SK-N-DZ (cell line): ENCODE measurements at regions not wholly inside any gene's neighbourhood (a gene's known extent, or its start where the extent isn't known, plus 50 kb on each side); places are given as distances from the start of the nearest gene placed in this dataset.

ENCODE experiments used
- DNase-seq: peaks from one replicate; pipeline ENCODE4 v3.0.0-alpha.2; 2015; ENCODE audit warnings: low spot score

DNA sequence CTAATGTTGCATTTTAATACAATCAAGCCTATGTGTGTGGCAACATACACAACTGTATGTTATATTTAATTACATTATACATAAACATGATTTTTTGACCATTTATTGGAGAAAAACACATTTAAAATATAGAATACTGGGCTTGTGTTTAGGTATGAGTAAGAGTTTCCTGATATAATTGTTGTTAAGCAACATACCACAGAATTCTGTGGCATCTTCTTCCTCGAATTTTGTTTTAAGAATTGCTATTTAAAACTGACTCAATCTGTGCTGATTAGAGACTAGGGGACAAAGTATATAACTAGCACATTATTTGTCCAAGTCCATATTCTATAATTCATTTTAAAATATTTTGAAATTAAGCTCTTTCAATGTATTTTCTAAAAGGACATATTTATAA is 376.8 kb upstream of the THBS1 start:
- DNase-seq: no peak

DNA sequence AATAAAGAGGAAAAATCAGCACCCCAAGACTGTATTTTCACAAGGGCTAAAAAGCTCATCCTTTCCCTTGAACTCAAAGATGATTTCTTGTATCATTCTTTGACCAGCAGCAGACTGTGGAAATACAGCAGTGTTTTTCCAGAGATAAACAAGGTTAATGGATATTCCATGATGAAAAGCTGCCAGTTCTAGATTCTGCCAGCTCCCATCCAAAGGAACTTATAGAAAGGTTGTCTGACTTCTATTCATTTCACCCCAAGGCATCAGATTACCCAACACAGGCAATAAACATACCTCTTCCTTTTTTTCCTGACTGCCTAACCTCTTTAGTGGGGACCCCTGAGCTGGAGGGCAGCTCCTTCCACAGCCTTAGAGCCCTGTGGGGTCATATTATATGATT is 375.8 kb upstream of the THBS1 start:
- DNase-seq: no peak

DNA sequence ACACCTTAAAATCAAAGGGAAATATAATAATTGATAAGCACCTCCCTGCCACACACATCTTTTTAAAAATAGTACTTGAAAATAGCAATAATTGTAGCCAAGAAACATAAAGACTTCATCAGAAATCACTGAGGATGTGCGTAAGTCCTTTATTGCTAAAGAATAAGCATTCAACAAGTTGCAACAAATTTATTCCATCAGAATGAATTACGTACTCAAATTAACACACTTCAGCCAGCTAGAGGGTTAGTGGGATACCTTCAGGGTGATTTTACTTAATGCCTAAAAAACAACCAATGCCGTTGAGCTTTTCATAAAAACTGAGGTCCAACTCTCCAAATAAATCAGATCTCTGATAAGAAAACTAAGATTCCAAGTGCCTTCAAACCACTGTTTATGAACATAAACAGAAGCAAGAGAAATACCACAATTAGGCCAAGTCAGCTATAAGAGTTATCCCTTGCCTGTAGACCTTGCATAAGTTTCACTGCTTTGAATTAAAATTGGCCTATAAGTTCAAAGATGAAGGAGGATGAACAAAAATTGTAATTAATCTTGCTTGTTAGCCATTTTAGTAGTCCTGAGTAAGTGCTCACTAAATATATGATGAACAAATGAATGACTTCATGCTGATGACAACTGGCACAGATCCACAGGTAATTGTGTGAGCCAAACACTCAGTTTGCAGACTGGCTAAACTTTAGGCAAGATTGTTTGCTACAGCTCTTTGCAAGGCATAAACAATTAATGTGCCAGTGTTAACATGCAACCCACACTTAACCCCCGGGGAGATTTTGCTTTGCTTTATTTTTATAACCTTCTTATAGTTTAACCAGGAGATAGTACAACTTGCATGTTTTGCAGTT is 375.1 kb upstream of the THBS1 start:
- no peak for DNase-seq

DNA sequence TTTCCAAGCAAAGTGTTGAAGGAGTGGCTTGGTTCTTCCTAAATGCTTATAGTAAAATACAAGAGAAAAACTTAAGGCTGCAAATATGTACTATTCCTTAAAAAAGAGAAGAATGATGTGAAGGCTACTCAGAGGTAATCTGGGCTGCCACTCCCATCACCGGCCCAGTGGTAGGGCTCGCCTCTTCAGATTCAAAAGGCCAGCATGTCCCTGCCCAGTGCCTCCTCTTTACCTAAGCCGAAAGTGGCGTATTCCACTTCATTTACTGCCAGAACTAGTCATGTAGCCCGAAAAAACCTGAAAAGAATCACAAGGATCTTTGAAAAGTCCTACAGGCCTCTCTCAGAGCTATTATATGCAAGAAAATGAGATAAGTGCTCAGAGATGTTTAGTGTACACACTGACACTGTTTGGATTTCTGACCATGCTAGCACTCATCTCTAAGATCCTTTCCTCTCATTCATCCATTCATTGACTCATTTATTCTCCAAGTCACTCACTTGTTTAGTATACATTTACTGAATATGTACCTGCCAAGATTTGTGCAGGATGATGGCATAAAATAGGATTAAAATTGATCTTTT is 373.3 kb upstream of the THBS1 start:
- DNase-seq: no peak

DNA sequence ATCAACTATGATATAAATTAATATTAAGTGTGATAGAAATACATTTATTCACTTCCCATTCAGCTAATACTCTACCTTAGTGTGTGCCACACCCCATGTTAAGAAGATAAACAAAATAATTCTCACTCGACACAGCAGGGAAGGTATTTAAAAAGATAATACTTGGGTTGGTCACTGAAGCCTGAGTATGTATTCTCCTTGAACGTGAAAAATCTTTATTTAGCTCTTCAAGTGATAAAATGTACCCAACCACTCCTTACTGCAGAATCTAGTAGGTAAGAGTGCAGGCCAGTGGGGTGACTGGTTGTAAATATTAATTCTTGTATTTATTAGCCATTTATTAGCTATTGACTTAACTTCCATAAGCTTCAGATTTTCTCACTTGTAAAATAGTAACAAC is 372.7 kb upstream of the THBS1 start:
- DNase-seq: no peak

DNA sequence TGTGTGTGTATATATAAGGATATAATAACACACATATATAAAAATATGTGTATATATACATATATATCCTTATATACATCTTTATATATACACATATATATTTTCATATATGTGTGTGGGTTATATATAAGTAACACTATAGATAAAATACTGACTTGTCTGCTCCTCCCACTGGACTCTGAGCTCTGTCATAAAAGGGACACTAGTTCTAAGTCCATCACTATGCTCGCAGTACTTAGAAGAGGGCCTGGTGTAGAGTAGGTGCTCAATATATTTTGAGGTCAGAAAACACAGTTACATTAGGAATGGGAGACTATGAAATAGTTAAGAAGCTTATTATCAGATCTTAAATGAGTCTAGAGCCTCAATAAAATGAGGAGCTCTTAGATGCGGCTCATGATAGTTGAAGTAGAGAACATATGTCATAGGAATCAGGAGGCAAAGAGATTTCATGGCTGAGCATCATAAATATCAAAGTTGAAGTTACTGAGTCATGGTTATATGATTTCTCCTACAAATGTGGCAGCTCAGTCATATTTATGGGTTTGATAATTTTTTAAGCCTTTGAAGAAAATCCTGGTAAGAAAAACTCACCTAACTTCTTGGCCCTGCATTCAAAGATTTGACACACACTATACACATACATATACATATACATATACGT is 371.2 kb upstream of the THBS1 start:
- DNase-seq: no peak

DNA sequence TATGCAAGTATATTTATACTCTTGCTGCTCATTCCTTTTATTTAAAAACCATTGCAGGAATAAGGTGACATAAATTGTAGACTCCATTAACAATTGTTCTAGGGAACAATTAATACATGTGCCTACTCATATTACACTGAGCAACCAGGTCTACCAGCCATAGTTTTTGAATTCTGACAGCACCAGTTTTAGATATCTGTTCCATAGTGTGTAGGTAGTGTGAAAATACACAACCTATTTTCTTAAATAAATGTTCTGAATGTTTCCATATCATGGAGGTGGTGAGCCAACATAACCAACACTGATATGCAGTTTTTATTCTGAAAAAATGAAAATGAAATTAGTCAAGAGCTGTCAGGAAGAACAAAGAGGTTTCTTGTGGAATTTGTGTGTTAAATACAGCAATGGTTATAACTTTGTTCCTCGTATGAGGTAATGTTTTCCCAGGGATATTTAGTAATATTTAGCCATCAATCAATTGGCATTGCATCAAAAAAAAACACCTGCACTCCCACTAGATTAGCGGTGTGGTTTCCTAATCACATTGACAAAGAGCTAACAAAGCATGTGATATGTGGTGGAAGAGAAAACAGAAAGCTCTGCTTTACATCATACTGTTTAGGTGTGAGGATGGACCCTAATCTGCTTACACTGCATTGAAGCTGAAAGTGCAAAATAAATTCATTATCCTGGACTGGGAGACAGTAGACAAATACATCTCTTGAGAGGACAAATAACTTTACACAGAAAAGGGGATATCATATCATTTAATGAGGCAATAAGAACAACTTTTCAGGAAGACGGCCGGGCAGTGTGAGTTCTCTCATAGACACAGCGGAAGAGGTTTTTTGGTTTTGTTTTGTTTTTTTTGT is 369.5 kb upstream of the THBS1 start:
- DNase-seq: no peak

DNA sequence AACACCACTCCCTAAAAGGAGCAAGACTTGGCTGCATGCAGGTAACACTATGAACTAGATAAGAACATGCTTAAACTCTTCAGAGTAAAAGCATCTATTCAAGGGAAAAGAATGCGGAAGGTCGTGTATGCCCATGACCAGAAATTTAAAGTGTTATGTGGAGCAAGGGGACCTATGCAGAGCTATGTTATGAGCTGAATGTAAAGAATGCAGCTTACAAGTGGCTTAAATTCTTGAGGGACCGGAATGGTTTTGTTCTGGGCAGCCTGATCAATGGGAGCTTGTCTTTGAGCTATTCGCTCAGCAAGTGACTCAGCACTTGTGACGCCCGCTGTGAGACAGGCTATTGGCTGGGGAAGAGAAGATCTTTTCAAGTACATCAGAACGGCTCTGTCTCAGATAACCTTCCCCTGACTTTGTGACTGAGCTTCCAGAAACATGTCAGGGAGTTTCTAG is 367.5 kb upstream of the THBS1 start:
- DNase-seq: no peak

DNA sequence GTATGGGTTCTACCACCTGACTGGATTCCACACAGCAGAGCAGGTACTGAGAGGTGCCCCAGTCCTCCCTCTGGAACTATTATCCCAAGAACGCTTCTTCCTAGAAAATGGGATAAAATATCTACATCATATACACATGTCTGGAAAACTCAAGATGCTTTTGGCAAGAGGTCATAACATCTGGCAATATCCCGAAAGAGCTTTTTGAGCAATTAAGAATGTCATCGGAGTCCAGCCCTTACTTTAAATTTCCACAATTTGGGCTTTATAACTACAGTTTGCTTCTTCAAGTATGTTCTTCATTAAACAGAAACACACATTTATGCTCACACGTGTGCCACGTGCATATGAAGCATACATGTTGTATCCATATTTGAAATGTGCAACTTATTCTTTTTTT is 365.9 kb upstream of the THBS1 start:
- no peak for DNase-seq

DNA sequence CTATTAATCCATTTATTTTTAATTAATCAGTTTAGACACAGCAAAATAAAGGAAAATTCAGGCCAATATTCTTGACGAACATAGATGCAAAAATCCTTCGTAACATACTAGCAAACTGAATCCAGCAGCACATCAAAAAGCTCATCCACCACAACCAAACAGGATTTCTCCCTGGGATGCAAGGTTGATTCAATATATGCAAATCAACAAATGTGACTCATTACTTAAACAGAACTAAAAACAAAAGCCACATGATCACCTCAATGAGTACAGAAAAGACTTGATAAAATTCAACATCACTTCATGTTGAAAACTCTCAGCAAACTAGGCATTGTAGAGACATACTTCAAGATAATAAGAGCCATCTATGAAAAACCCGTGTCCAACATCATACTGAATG is 364.1 kb upstream of the THBS1 start:
- DNase-seq: no peak

DNA sequence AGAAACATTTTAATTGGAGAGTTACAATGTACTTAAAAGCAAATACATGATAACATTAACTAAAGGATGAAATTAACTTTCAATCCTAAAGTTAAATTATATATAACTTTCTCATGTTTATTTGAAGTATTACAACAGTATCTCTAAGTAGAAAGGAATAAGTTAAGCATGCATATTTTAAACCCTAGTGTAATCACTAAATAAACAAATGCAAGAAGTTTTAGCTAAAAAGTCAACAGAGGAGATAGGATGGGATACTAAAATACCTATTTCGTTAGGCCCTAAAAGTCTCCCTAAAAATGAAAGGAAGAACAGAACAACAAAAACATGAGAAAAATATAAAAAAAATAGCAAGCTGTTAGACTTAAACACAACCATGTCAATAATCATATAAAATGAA is 361.3 kb upstream of the THBS1 start:
- no peak for DNase-seq

DNA sequence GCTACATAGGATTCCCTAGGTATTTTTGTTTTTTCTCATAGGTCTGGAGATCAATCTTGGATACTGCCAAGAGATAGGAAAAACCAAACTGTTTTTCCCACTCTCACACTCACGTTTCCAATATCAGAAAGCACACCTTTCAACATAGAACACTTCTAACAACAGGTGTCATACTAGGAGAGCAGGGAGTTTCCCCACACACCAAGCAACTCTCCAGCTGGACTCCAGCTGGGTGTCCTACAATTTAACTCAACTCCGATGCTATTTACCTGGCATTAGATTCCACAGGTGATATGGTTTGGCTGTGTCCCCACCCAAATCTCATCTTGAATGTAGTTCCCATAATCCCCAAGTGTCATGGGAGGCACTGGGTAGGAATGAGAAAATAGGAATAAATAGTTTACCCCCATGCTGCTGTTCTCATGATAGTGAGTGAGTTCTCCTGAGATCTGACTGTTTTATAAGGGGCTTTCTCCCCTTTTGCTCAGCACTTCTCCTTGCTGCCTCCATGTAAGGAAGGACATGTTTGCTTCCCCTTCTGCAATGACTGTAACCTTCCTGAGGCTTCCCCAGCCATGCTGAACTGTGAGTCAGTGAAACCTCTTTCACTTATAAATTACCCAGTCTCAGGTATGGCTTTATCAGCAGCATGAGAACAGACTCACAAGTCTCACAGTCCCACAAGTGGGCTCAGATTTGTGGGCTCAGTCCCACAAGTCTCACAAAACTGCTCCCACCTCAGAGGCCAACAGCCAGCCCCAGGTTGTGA is 354.5 kb upstream of the THBS1 start:
- DNase-seq: no peak

DNA sequence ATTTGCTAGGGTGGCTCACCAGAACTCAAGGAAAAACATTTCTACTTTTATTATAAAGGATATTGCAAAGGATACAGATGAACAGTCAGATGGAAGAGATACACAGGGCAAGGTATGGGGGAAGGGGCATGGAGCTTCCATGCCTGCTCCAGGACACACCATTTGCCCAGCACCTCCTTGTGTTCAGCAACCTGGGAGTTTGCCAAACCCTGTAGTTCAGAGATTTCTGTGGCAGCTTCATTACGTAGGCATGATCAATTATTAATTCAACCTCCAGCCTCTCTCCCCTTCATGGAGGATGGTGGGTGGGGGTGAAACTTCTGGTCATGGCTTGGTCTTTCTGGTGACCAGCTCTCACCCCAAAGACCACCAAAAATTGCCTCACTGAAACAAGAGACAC is 353.9 kb upstream of the THBS1 start:
- DNase-seq: no peak

DNA sequence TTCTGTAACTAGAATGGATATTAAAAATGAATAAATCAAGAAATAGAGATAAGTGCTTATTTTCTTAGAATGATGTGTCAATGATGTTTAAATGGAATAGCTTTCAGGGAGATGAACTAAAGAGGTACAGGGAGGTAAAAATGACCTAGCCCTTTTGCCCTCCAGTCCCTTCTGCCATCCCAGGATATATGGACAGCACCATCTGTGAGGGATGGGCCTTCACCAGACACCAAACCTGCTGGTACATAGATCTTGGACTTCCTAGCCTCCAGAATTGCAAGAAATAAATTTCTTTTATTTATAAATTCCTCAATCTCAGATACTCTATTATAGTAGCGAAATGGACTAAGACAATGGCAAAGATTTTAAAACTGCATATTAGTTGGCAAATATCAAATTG is 352.0 kb upstream of the THBS1 start:
- DNase-seq: no peak

DNA sequence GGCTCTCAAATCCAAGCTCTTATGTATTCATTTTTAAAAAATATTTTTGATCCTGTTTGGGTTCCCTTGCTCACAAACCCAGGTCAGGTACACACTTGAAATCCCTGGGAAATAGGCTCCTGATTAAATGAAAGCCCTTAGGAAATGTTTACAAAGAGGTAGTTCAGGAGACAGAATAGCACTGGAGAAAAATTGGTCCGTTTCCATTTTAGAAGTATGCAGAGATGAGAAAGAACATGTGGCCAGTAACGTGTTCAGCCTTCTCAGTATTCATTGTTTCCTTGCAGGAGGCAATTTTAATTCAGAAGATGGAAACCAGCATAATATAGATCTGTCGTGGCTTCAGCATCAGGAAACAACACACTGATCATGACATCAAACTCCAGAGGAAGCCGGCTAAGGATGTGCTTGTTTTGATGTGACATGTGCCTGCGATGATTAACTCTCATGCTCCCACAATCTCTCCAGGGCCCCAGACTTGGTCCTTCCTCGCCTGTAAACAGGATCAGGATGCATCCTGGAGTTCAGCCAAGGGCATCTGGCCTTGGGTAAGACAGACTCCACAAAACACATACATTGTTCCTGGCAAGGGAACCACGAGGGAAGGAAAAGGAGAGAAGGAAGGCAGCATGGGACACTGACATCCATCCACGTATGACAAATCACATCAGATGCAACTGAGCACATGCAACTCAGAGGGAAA is 350.5 kb upstream of the THBS1 start:
- peak; percentile 21 for DNase-seq

DNA sequence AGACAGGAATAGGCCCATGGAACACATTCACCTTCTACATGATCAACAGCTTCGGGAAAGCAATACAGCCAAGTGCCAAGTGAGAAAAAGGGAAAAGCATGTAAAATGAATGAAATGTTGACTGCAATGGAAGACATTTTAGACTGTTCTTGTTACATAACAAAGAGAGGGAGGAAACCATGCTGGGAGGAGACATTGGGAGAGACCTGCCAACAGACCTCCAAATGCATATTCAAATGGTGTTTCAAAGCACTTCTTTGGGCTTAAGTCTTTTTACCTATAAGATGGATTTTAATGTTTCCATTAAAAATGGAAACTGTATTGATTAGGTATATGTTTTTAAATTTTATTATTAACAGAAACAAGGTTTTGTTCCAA is 350.0 kb upstream of the THBS1 start:
- DNase-seq: no peak

DNA sequence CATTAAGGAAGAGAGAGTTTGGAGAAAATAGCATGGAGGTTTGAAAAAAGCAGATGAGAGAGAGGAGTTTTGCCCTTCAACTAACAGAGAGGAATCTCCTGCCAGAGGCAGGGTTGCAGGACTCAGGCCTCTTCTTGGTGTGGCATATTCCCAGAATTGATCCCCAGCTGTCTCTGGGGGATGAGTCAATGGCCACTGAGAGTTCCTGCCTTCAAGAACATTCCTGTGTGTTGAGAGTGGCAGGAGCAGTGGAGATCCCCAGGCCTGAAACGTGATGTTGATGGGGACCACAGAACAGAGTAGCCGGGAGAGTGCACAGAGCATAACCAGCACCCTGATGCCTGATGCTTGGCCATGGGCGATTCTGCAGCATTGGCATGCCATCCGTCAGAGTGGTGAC is 348.4 kb upstream of the THBS1 start:
- no peak for DNase-seq

DNA sequence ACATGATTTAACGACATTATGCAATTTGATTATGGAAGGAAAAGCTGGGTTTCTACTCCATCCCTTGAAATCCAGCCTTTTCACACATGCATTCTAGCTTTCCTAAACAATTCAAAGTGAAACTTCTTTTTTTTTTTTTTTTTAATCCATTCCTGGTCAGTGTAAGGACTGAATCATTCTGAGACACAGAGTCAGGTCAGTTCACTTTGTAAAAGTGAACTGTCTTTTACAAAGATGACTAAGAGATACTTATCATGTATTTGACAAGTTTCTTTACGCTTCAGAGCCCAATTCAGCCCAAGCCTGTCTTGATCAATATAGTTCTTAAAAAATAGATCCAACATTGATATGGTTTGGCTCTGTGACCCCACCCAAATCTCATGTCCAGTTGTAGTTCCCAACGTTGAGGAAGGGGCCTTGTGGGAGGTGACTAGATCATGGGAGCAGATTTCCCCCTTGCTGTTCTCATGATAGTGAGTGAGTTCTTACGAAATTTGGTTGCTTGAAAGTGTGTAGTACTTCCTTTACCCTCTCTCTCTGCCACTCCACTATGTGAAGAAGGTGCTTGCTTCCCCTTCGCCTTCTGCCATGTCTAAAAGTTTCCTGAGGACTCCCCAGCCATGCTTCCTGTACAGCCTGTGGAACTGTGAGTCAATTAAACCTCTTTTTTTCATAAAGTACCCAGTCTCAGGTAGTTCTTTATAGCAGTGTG is 345.6 kb upstream of the THBS1 start:
- DNase-seq: no peak

DNA sequence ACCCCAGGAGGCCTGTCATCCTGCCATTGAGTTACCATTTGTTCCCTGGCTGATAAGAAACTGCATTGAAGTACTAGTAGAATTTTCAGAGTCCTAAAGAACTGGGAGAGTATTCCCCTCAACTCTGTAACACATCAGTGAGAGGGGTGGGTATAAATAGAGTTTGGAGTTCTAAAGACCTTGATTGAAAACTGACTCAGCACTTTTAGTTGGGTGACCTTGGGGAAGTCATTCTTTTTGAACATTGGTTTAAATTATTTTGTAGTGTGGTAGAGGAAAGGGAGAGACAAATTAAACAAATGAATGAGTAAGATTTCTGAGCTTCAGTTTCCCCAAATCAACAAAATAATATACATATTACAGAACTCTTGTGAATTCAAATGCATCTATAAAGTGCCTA is 344.5 kb upstream of the THBS1 start:
- no peak for DNase-seq

DNA sequence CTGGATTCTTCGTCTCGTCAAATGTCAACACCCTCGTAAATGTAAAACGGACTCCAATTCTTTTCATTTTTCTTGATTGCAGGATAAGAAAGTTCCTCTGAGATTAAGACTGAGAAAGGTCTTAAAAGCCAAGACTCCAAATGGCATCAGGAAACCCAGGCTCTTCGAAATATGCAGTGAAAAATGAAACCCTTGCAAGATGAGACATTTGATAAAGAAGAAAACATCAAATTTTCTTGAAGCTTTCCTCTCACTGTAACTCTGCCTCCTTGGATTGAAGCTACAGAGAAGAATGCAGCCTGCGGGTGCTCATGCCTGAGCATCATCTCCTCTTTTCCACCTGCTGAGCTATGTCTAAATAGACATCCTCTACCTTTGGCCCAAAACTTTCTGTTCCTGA is 342.4 kb upstream of the THBS1 start:
- no peak for DNase-seq
